CD4-positive, alpha-beta memory T cell (primary cell): ENCODE measurements at regions not wholly inside any gene's neighbourhood (a gene's known extent, or its start where the extent isn't known, plus 50 kb on each side); places are given as distances from the start of the nearest gene placed in this dataset.

ENCODE experiments used
- CTCF ChIA-PET: fragments of 350-600 bp; sonication (Branson Sonifier 250); formaldehyde crosslinking; loops from one replicate; lab custom pipeline; 2021; ENCODE audit warnings: inconsistent platforms; ENCODE audit not compliant: partially characterized antibody; lab: Charles Lee
- POLR2A ChIA-PET: fragments of 350-600 bp; sonication (Branson Sonifier 250); formaldehyde crosslinking; loops from one replicate; lab custom pipeline; 2021; ENCODE audit not compliant: partially characterized antibody; lab: Charles Lee
- DNase-seq, 5 donors: peaks; one replicate each; pipeline versions ENCODE4 v3.0.0 to v3.0.0-alpha.2; 2020 to 2022; ENCODE audit warnings: mixed read lengths in 1 of 5
- H3K27ac ChIP-seq: one replicate; pipeline ENCODE4 v1.7.0; 2013; ENCODE audit warnings: low read depth, low read length
- H3K27me3 ChIP-seq: 2 replicates; pipeline ENCODE4 v1.7.0; 2013; ENCODE audit warnings: mild to moderate bottlenecking, low read length, moderate library complexity; ENCODE audit not compliant: insufficient read depth
- H3K36me3 ChIP-seq: 2 replicates; pipeline ENCODE4 v1.7.0; 2013; ENCODE audit warnings: mild to moderate bottlenecking, low read length, moderate library complexity; ENCODE audit not compliant: insufficient read depth
- H3K4me1 ChIP-seq: 2 replicates; pipeline ENCODE4 v1.7.0; 2013; ENCODE audit warnings: mild to moderate bottlenecking, low read length, moderate library complexity; ENCODE audit not compliant: insufficient read depth
- H3K4me3 ChIP-seq, 2 donors: one replicate each; pipeline ENCODE4 v1.7.0; 2013; ENCODE audit warnings: low read length in 2 of 2, mild to moderate bottlenecking in 1 of 2
- H3K9me3 ChIP-seq, 2 donors: one replicate each; pipeline ENCODE4 v1.7.0; 2013; ENCODE audit warnings: low read length in 2 of 2, control low read depth in 1 of 2; ENCODE audit not compliant: control insufficient read depth in 1 of 2
- H3K27ac Mint-ChIP-seq, 7 donors: one replicate each; pipeline ENCODE4 v1.8.0; 2020 to 2021; ENCODE audit warnings: mixed read lengths in 7 of 7, mild to moderate bottlenecking in 6 of 7, inconsistent platforms in 3 of 7, moderate library complexity in 3 of 7
- H3K27me3 Mint-ChIP-seq, 2 donors: one replicate each; pipeline ENCODE4 v1.8.0; 2020 to 2021; ENCODE audit warnings: mixed read lengths in 2 of 2
- H3K36me3 Mint-ChIP-seq, 2 donors: one replicate each; pipeline ENCODE4 v1.8.0; 2020 to 2021; ENCODE audit warnings: mixed read lengths in 2 of 2, inconsistent platforms in 1 of 2, mild to moderate bottlenecking in 1 of 2
- H3K4me1 Mint-ChIP-seq, 4 donors: one replicate each; pipeline ENCODE4 v1.8.0; 2020 to 2021; ENCODE audit warnings: mixed read lengths in 4 of 4, mild to moderate bottlenecking in 1 of 4
- H3K4me3 Mint-ChIP-seq, 8 donors: one replicate each; pipeline ENCODE4 v1.8.0; 2020 to 2021; ENCODE audit warnings: mixed read lengths in 8 of 8, mild to moderate bottlenecking in 7 of 8, moderate library complexity in 6 of 8, inconsistent platforms in 3 of 8
- H3K9me3 Mint-ChIP-seq, 8 donors: one replicate each; pipeline ENCODE4 v1.8.0; 2020 to 2021; ENCODE audit warnings: mixed read lengths in 8 of 8, mild to moderate bottlenecking in 5 of 8, inconsistent platforms in 3 of 8, moderate library complexity in 1 of 8
- intact Hi-C: fragments of 100-400 bp; cut with micrococcal nuclease; formaldehyde crosslinking; loops from one replicate; pipeline ENCODE4 v1.15.1; 2023

GRCh38 chr1:238129677-238130076, 239.0 kb upstream of the ZP4 start:
- Histone ChIP-seq H3K27ac (no peak overlapping the region), H3K36me3 (no peaks in the 10 kb centered on the region), H3K4me1 (no peaks in the 10 kb centered on the region), H3K27me3 (no peaks in the 10 kb centered on the region), H3K4me3 (no peak overlapping the region), H3K9me3 (no peaks in the 10 kb centered on the region)
- Mint-ChIP-seq H3K27ac (no peak overlapping the region), H3K4me1 (no peaks in the 10 kb centered on the region), H3K27me3 (peaks cover 0 to 1% of the 10 kb centered on the region in 2 donors), H3K4me3 (no peak overlapping the region), H3K9me3 (peaks cover 0 to 16% (median 4%) of the 10 kb centered on the region in 8 donors), H3K36me3 (no peaks in the 10 kb centered on the region)
- intact Hi-C loops, result no loop called here
- ChIA-PET POLR2A (no interaction called here), CTCF (no interaction called here)
- DNase-seq, result no peak

GRCh38 chr1:238123201-238123600, 232.5 kb upstream of the ZP4 start:
- H3K9me3 ChIP-seq, result no peaks in the 10 kb centered on the region
- Mint-ChIP-seq H3K9me3 (peaks cover 0 to 4% (median under 1%) of the 10 kb centered on the region in 8 donors), H3K36me3 (no peaks in the 10 kb centered on the region), H3K27ac (no peak overlapping the region), H3K4me3 (no peak overlapping the region), H3K27me3 (no peaks in the 10 kb centered on the region), H3K4me1 (no peaks in the 10 kb centered on the region)
- H3K4me1 ChIP-seq, result no peaks in the 10 kb centered on the region
- CTCF ChIA-PET, result no interaction called here
- intact Hi-C loops, result no loop called here
- H3K4me3 ChIP-seq, result no peak overlapping the region
- H3K36me3 ChIP-seq, result no peaks in the 10 kb centered on the region
- no peak for DNase-seq
- no peaks in the 10 kb centered on the region for H3K27me3 ChIP-seq
- POLR2A ChIA-PET, result no interaction called here
- H3K27ac ChIP-seq, result no peak overlapping the region

DNA sequence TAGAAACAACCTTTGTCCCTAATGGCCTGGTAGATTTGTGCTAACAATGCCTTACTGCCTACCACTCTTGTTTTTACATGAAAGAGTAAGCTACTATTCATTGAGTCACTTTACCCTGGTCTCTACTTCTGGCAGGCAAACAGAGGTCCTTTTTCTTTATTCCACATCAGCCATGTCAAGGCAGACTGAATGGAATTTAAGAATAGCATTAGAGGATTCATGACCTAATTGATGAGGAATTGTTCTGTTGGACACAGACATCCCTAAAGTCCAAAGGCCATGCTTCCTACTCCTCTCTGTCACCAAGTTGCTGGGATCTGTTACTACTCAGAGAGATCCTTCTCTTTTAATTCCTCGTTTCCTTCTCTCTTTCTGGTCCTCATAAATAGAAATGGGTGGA, 229.1 kb upstream of the ZP4 start:
- H3K36me3 Mint-ChIP-seq, result no peaks in the 10 kb centered on the region
- no peaks in the 10 kb centered on the region for H3K27me3 Mint-ChIP-seq
- intact Hi-C loops, result no loop called here
- Histone ChIP-seq H3K4me1 (no peaks in the 10 kb centered on the region), H3K36me3 (no peaks in the 10 kb centered on the region), H3K4me3 (no peak overlapping the region), H3K9me3 (no peaks in the 10 kb centered on the region), H3K27me3 (no peaks in the 10 kb centered on the region), H3K27ac (no peak overlapping the region)
- DNase-seq, result no peak
- ChIA-PET POLR2A (no interaction called here), CTCF (no interaction called here)
- peaks cover 0 to 4% (median 2%) of the 10 kb centered on the region in 8 donors for H3K9me3 Mint-ChIP-seq
- H3K4me3 Mint-ChIP-seq, result no peak overlapping the region
- no peaks in the 10 kb centered on the region for H3K4me1 Mint-ChIP-seq
- peak overlapping the region in 1 of 7 donors; percentile 0 for H3K27ac Mint-ChIP-seq

- CTCF ChIA-PET, result no interaction called here
- H3K27me3 Mint-ChIP-seq, result no peaks in the 10 kb centered on the region
- peaks cover 0 to 4% (median 2%) of the 10 kb centered on the region in 8 donors for H3K9me3 Mint-ChIP-seq
Observed at GRCh38 chr1:238119060-238119459, 228.3 kb upstream of the ZP4 start.

GRCh38 chr1:238115852-238116251, 225.1 kb upstream of the ZP4 start:
- CTCF ChIA-PET, result no interaction called here
- Histone ChIP-seq H3K4me1 (no peaks in the 10 kb centered on the region), H3K4me3 (no peak overlapping the region), H3K9me3 (no peaks in the 10 kb centered on the region), H3K27me3 (no peaks in the 10 kb centered on the region), H3K36me3 (no peaks in the 10 kb centered on the region), H3K27ac (no peak overlapping the region)
- Mint-ChIP-seq H3K4me3 (no peak overlapping the region), H3K36me3 (no peaks in the 10 kb centered on the region), H3K9me3 (peaks cover 0 to 4% (median 2%) of the 10 kb centered on the region in 8 donors), H3K27ac (no peak overlapping the region), H3K27me3 (no peaks in the 10 kb centered on the region), H3K4me1 (no peaks in the 10 kb centered on the region)
- POLR2A ChIA-PET, result no interaction called here
- intact Hi-C loops, result no loop called here
- no peak for DNase-seq

More at GRCh38 chr1:238119060-238119459, 228.3 kb upstream of the ZP4 start:
- POLR2A ChIA-PET, result no interaction called here
- Histone ChIP-seq H3K27ac (no peak overlapping the region), H3K9me3 (no peaks in the 10 kb centered on the region), H3K27me3 (no peaks in the 10 kb centered on the region), H3K36me3 (no peaks in the 10 kb centered on the region), H3K4me3 (no peak overlapping the region), H3K4me1 (no peaks in the 10 kb centered on the region)
- Mint-ChIP-seq H3K36me3 (no peaks in the 10 kb centered on the region), H3K27ac (no peak overlapping the region), H3K4me1 (no peaks in the 10 kb centered on the region), H3K4me3 (no peak overlapping the region)
- intact Hi-C loops, result no loop called here
- no peak for DNase-seq

DNA sequence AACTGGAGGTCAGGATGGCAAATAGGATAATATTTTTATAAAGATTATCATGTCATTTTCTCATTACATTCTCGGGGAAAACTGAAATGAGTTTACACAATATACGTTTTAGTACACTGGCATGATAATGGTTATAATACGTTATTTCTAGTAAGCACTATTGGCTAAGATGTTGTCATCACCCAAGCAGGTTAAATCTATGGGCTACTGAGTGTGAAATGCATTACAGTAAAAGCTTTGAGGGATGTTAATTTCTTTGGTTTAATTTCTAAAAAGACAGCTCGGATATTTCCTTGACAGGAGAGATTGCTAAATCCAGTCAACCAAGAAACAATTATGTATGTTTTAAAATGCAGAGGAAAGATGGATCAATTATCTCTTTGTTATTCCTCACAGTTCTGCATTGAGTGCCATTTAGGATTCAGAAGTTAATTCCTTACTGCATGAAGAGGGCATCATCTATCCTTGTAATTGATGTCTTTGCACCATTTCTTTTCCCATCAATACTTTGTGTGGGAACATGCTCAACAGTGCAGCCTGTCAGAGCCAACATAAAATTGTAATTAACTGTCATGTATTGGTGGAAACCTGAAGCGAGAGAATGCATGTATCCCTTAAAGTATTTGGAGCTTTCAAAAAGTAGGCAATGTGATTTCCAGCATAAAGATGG, 222.4 kb upstream of the ZP4 start:
- no peaks in the 10 kb centered on the region for H3K4me1 ChIP-seq
- Mint-ChIP-seq H3K36me3 (no peaks in the 10 kb centered on the region), H3K27me3 (no peaks in the 10 kb centered on the region), H3K27ac (no peak overlapping the region), H3K4me3 (no peak overlapping the region), H3K9me3 (peaks cover 0 to 4% (median under 1%) of the 10 kb centered on the region in 8 donors), H3K4me1 (no peaks in the 10 kb centered on the region)
- POLR2A ChIA-PET, result no interaction called here
- no peak for DNase-seq
- H3K27me3 ChIP-seq, result no peaks in the 10 kb centered on the region
- H3K9me3 ChIP-seq, result no peaks in the 10 kb centered on the region
- no peak overlapping the region for H3K4me3 ChIP-seq
- no peak overlapping the region for H3K27ac ChIP-seq
- CTCF ChIA-PET, result no interaction called here
- H3K36me3 ChIP-seq, result no peaks in the 10 kb centered on the region
- intact Hi-C loops, result no loop called here

GRCh38 chr1:238111516-238111915, 220.8 kb upstream of the ZP4 start:
- Histone ChIP-seq H3K27me3 (no peaks in the 10 kb centered on the region), H3K36me3 (no peaks in the 10 kb centered on the region), H3K4me3 (no peak overlapping the region), H3K27ac (no peak overlapping the region), H3K4me1 (no peaks in the 10 kb centered on the region), H3K9me3 (no peaks in the 10 kb centered on the region)
- ChIA-PET POLR2A (no interaction called here), CTCF (no interaction called here)
- no peak for DNase-seq
- H3K27ac Mint-ChIP-seq, result no peak overlapping the region
- no peak overlapping the region for H3K4me3 Mint-ChIP-seq
- intact Hi-C loops, result no loop called here
- no peaks in the 10 kb centered on the region for H3K36me3 Mint-ChIP-seq
- no peaks in the 10 kb centered on the region for H3K27me3 Mint-ChIP-seq
- H3K4me1 Mint-ChIP-seq, result no peaks in the 10 kb centered on the region
- peaks cover 0 to 4% (median under 1%) of the 10 kb centered on the region in 8 donors for H3K9me3 Mint-ChIP-seq
